AML-193 (cell line): ENCODE measurements at regions not wholly inside any gene's neighbourhood (a gene's known extent, or its start where the extent isn't known, plus 50 kb on each side); places are given as distances from the start of the nearest gene placed in this dataset.
"Not testable (repeated sequence)": the region's sequence is repeated elsewhere in the genome, so short reads cannot be mapped to it uniquely, and the experiment has no call there.

Source experiments
- DNase-seq, 2 experiments: peaks; one replicate each; lab custom pipeline; 2025; lab: John Stamatoyannopoulos, UW

DNA sequence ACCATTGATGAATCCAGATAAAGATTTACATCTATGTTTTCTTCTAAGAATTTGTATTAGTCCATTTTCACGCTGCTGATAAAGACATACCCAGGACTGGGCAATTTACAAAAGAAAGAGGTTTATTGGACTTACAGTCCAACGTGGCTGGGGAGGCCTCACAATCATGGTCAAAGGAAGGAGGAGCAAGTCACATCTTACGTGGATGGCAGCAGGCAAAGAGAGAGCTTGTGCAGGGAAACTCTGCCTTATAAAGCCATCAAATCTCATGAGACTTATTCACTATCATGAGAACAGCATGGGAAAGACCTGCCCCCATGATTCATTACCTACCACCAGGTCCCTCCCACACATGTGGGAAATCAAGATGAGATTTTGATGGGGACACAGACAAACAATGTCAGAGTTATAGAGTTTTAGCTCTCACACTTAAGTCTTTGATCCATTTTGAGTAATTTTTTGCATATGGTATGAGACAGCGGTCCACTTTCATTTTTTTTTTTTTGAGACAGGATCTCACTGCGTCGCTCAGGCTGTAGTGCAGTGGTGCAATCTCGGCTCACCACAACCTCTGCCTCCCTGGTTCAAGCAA lies 53.5 kb upstream of the JADE2 start:
- DNase-seq = not testable (repeated sequence)

- no peak for DNase-seq
Observed at GRCh38 chr5:134468921-134469400, 56.5 kb upstream of the JADE2 start.

- no peak for DNase-seq
Observed at GRCh38 chr5:134467231-134467630, 55.5 kb upstream of the CDKN2AIPNL start.

DNA sequence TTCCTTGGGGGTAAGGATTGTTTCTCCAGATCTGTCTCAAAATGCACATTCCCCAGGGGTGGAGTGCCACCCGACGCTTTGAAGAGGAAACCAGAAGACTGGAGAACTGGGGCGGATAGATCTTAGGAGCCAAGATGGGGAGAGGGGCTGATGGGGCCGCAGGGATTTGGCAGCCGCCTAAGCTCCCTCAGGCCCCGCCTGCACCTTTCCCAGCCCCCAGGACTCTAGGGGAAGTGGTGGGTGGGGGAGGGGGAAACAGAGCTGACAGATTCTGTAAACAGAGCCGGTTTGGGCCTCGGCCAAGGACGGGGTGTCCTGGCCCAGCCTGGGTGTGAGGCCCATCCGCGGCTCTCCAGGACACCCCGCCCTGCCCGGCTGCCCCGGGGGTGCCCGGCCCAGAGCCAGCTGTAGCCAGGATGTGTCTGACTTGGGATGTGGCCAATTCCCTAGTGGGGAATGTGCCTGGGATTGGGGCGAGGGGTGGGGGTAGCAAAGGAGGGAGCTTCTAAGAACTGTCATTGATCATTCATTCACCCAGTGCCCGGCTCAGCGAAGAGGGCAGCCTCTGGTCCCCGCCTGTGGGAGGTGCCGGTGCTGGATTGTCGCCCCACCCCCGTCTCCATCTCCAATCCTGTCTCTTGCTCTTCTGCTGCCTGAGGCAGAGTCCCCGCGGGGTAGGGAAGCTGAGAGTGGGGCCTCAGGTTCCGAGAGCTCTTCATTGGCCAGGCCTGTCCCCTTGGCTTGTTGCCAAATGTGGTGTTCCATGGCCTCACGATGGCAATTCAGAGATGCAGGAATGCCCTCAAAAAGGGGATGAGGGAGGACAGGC lies 54.8 kb upstream of the CDKN2AIPNL start:
- peak; percentile 85 to 88 for DNase-seq

GRCh38 chr5:134465816-134466240 lies 54.1 kb upstream of the CDKN2AIPNL start:
- DNase-seq = peak; percentile 33 to 65

DNA sequence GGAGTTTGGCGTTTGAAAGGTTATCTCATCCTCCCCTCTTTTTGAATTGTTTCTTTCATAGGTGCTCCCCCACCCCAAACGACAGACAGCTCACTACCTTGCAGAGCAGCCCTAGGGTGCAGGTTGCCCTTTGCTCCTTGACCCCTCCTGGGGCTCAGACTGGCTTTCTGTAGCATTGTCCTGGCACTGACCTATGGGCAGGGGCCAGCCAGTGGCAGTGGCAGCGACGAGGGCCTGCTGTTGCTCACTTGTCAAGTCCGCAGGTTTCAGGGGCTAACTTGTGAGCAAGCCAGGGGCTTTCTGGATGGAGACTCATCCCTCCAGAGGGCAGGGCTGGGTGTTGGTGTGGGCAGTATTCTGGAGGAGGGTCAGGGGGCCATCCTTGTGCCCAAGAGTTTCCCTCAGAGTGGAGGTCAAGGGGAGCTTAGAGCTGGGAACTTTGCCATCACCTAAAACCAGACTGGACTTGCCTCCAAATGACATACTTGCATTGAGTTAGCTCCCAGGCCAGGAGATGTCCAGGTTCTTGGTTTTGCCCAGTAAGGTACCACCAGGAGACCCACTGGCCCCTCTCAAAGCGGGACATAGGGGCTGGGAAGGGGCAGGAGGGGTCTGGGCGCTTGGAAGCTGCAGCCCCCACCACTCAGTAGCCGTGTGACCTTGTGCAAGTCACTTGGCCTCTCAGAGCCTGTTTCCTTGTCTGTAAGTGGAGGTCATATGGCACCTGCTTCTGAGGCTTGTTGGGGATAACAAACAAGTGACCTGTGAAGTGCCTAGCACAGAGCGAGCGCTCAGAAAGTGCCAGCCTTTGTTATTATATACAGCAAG lies 53.5 kb upstream of the CDKN2AIPNL start:
- no peak for DNase-seq

GRCh38 chr5:134463991-134464760 lies 52.5 kb upstream of the CDKN2AIPNL start:
- DNase-seq = no peak

DNA sequence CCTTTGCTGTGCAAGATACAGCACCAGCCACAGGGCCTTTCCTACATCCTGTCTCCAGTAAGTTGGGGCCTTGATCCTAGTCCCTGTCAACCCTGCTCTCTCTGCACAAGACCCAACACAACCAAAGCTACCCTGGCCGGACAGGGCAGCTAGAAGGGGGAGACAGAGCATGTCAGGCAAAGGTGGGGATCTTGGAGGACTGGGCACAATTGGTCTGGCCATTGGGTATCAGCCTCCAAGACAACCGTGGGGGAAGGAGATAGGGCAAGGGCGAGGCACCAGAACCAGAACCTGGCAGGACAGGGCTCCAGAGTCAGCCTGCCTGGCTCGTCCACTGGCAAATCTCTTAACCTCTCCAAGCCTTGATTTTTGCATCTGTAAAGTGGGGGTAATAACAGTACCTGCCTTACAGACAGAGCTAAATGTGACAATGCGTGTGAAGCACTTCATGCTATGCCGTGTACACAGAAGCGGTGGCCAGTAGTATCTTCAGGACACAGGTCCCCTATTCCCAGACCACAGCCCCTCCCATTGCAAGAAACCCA lies 51.6 kb upstream of the CDKN2AIPNL start:
- DNase-seq = no peak

DNA sequence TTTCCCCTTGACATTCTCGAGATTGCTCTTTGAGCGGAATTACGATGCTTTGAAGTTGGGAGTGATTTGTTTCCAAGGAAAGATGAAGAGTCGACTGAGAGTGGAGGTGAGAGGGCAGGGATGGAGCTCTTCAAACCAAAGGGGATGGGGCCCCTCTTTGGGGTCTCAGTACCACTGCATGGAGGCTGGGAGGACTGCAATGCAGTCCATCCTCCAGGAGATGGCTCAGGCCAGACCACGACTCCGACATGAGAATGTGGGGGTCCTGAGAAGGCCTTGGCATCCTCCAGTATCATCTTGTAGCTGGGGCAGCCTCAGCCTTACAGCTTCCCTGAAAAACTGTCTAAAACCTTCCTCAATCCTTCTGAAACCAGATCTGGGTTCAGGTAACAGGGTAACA lies 51.1 kb upstream of the CDKN2AIPNL start:
- DNase-seq = no peak

- DNase-seq = no peak
Observed at GRCh38 chr5:134462047-134462575, 50.4 kb upstream of the CDKN2AIPNL start.
